Fibroblast of villous mesenchyme (primary cell): ENCODE measurements at regions not wholly inside any gene's neighbourhood (a gene's known extent, or its start where the extent isn't known, plus 50 kb on each side); places are given as distances from the start of the nearest gene placed in this dataset.
A peak's percentile ranks its signal among the peaks of the same experiment; 100 is the strongest.

Experiments
- DNase-seq: peaks from one replicate; pipeline ENCODE4 v3.0.0-alpha.2; 2010; ENCODE audit warnings: low read depth
- H3K4me3 ChIP-seq: 2 replicates; pipeline ENCODE4 v1.5.1; 2011; ENCODE audit warnings: low read depth, mild to moderate bottlenecking, low read length
- CTCF ChIP-seq: IDR thresholded peaks from 2 replicates; pipeline ENCODE4 v1.5.1; 2012; ENCODE audit warnings: low read depth, mild to moderate bottlenecking, low read length; ENCODE audit not compliant: insufficient read depth

- TF ChIP-seq CTCF = no peak
- no peak overlapping the region for H3K4me3 ChIP-seq
Measured at GRCh38 chr5:144011388-144011787, 159.1 kb downstream of the YIPF5 start.

DNA sequence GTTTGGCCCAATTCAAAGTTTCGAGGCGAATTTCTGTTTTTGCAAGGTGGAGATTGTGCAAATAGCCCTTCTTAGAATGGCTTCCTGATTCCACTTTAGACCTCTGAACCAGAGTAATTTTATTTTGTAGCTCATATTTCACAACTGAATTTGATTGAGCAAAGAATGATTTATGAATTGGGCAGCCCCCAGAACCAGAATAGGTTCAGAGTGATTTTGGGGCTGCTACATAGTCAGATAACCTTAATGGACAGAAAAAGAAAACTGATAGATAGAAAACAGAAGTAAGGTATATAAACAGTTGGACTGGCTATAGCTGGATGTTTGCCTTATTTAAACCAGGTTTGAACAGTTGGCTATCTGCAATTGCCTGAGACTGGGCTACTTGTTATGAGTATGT is 156.6 kb downstream of the YIPF5 start:
- no peak for TF ChIP-seq CTCF
- no peak for DNase-seq
- no peak overlapping the region for H3K4me3 ChIP-seq

More at GRCh38 chr5:144011388-144011787, 159.1 kb downstream of the YIPF5 start:
- no peak for DNase-seq

GRCh38 chr5:144015961-144016360 is 154.5 kb downstream of the YIPF5 start:
- no peak for DNase-seq
- TF ChIP-seq CTCF = no peak
- no peak overlapping the region for H3K4me3 ChIP-seq

GRCh38 chr5:144017119-144017518 is 153.3 kb downstream of the YIPF5 start:
- no peak overlapping the region for H3K4me3 ChIP-seq
- DNase-seq = no peak
- no peak for TF ChIP-seq CTCF

DNA sequence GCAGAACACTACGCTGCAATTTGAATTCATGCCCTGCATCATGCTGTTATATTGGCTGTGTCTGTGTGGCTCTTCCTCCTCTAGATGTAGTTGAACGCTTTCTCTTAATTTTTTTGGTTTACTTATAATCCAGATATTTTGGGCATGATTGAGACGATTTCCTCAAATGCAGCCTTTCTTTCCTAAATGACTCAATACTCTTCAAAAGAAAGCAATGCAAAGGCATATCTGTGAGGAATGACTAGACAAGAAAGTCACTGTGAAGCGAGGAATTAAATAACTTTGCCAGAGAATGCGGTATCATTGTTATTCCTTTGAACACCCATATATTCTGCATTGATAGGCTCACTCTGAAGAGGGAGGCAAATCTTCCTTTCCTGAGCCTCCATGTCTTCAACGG is 152.8 kb downstream of the YIPF5 start:
- no peak for TF ChIP-seq CTCF
- H3K4me3 ChIP-seq = no peak overlapping the region
- DNase-seq = no peak

DNA sequence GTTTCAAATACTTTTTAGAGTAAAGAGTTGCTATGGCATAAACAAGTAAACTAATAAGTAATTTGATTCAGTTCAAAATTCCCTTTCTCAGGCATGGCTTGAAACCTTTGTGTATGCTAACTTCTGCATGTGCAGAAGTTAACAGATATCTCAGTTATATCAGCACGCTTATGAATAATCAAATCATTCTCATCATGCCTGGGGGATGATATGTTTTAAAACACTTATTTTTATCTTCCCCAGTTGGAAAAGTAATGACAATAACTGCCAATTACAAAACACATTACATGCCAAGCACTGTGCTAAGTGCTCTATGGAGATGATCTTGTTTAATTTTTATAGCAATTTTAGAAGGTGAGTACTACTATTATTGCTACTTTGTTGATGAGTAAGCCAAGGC is 146.4 kb downstream of the YIPF5 start:
- H3K4me3 ChIP-seq = no peak overlapping the region
- no peak for TF ChIP-seq CTCF
- no peak for DNase-seq

DNA sequence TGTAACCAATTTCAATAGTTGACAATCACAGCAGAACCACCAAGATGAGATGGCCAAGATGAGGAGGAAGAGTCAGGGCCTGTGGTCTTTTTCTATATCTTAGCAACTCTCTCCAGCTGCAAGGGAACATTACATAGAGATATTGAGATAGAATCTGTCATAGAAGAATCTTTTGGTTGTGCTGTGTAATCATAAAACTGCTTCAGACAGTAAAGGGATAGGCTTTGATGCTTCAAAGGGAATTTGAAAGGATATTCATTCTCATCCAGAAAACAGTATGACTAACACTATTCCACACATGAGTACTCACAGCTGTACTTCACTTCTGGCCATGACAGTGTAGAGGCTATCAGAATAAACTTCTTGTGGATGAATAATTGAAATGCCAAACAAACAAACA is 145.9 kb downstream of the YIPF5 start:
- no peak overlapping the region for H3K4me3 ChIP-seq
- peak; percentile 50 for DNase-seq
- TF ChIP-seq CTCF = no peak
